ENCODE measurements at regions not wholly inside any gene's neighbourhood (a gene's known extent, or its start where the extent isn't known, plus 50 kb on each side); places are given as distances from the start of the nearest gene placed in this dataset.

GRCh38 chr13:19069684-19070397 lies 111.8 kb downstream of the TUBA3C start:
- no peak overlapping the region for H3K18ac ChIP-seq (ENCODE audit: insufficient read length, low read depth, low read length)
- no peaks in the 10 kb centered on the region for H3K27me3 ChIP-seq (ENCODE audit: insufficient read depth, low read length)
- H3K4me2 ChIP-seq (ENCODE audit: insufficient read depth, insufficient read length, low read length) = no peak overlapping the region
- H3K23me2 ChIP-seq (ENCODE audit: insufficient read length, low read depth, low read length, poor library complexity, severe bottlenecking) = no peaks in the 10 kb centered on the region
- H3K79me1 ChIP-seq (ENCODE audit: insufficient read depth, low read depth, low read length, poor library complexity, severe bottlenecking) = no peaks in the 10 kb centered on the region
- WGBS (ENCODE audit: extremely low coverage, insufficient read length, low lambda C conversion rate) = no CpG with 5 or more reads among the region's 5 CpGs
- no peak overlapping the region for H3K4me3 Mint-ChIP-seq
- peaks cover 3% of the 10 kb centered on the region for H3K27me3 Mint-ChIP-seq (ENCODE audit: low read depth)
- H3K4me1 ChIP-seq (ENCODE audit: insufficient read depth, low read length) = no peaks in the 10 kb centered on the region
- H3K9me3 Mint-ChIP-seq = peaks cover 70 to 72% of the 10 kb centered on the region in 2 experiments
- no peak overlapping the region for H3K9ac ChIP-seq (ENCODE audit: extremely low read depth, insufficient read length, low read length)
- no peak overlapping the region for H2BK12ac ChIP-seq (ENCODE audit: insufficient read length, low read depth, low read length)
- H4K5ac ChIP-seq (ENCODE audit: insufficient read length, low read depth, low read length) = no peak overlapping the region
- no peak overlapping the region for H3K14ac ChIP-seq (ENCODE audit: insufficient read depth, low read length)
- H3K56ac ChIP-seq (ENCODE audit: insufficient read length, low read depth, low read length) = no peak overlapping the region
- no peak overlapping the region for H4K8ac ChIP-seq (replicated peaks; ENCODE audit: insufficient read length, low read depth, low read length)
- no peaks in the 10 kb centered on the region for H4K20me1 ChIP-seq (ENCODE audit: control insufficient read depth, insufficient read depth, insufficient read length)
- H2AFZ ChIP-seq (ENCODE audit: low read length) = no peak overlapping the region
- TF ChIP-seq, protein P1, sequence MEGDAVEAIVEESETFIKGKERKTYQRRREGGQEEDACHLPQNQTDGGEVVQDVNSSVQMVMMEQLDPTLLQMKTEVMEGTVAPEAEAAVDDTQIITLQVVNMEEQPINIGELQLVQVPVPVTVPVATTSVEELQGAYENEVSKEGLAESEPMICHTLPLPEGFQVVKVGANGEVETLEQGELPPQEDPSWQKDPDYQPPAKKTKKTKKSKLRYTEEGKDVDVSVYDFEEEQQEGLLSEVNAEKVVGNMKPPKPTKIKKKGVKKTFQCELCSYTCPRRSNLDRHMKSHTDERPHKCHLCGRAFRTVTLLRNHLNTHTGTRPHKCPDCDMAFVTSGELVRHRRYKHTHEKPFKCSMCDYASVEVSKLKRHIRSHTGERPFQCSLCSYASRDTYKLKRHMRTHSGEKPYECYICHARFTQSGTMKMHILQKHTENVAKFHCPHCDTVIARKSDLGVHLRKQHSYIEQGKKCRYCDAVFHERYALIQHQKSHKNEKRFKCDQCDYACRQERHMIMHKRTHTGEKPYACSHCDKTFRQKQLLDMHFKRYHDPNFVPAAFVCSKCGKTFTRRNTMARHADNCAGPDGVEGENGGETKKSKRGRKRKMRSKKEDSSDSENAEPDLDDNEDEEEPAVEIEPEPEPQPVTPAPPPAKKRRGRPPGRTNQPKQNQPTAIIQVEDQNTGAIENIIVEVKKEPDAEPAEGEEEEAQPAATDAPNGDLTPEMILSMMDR (conservative IDR thresholded peaks at IDR 0.05) = no peak
- no peak overlapping the region for H2AK5ac ChIP-seq (ENCODE audit: insufficient read length, low read length)
- H3K27ac Mint-ChIP-seq = no peak overlapping the region
- no peak overlapping the region for H3T11ph ChIP-seq (ENCODE audit: low read length)
- H3K79me2 ChIP-seq (ENCODE audit: insufficient read depth, low read length) = no peaks in the 10 kb centered on the region
- H3K27ac ChIP-seq (ENCODE audit: insufficient read length, low read depth, low read length) = no peak overlapping the region
- H2BK15ac ChIP-seq (ENCODE audit: low read depth, low read length) = no peak overlapping the region
- no peaks in the 10 kb centered on the region for H3K4me1 Mint-ChIP-seq
- H3K36me3 Mint-ChIP-seq (ENCODE audit: insufficient read depth in 1 of 3, low read depth in 3 of 3) = peaks cover 5 to 20% (median 17%) of the 10 kb centered on the region in 3 experiments; a peak in 6 of 7 replicates
- H2BK120ac ChIP-seq (ENCODE audit: low read depth, low read length, poor library complexity, severe bottlenecking) = no peak overlapping the region
- H4K91ac ChIP-seq (ENCODE audit: insufficient read length, low read depth, low read length) = no peak overlapping the region
- H2BK5ac ChIP-seq (ENCODE audit: insufficient read length, low read length) = no peak overlapping the region
- DNase-seq = no peak
- no peak overlapping the region for H2BK20ac ChIP-seq (ENCODE audit: low read depth, low read length, poor library complexity, severe bottlenecking)
- no peak overlapping the region for H3K4ac ChIP-seq (ENCODE audit: low read depth, low read length)
- peaks cover 82% of the 10 kb centered on the region for H3K9me3 ChIP-seq (ENCODE audit: control insufficient read depth, low read depth, low read length)
- H3K23ac ChIP-seq (ENCODE audit: insufficient read length, low read depth, low read length) = no peak overlapping the region
